NOMO-1 treated with DMSO at 0.1 percent for 48 hours (cell line): ENCODE measurements at regions not wholly inside any gene's neighbourhood (a gene's known extent, or its start where the extent isn't known, plus 50 kb on each side); places are given as distances from the start of the nearest gene placed in this dataset.

ENCODE experiments used
- DNase-seq: peaks from one replicate; lab custom pipeline; 2025; ENCODE audit not compliant: unreplicated experiment; lab: John Stamatoyannopoulos, UW

GRCh38 chr9:20291201-20291600 is 331.1 kb downstream of the MLLT3 start:
- no peak for DNase-seq

- no peak for DNase-seq
Measured at GRCh38 chr9:20290257-20290656, 332.0 kb downstream of the MLLT3 start.

GRCh38 chr9:20289423-20290010 is 332.8 kb downstream of the MLLT3 start:
- DNase-seq: no peak

GRCh38 chr9:20286969-20287368 is 335.3 kb downstream of the MLLT3 start:
- DNase-seq: no peak

- DNase-seq: no peak
Measured at GRCh38 chr9:20286154-20286700, 336.1 kb downstream of the MLLT3 start.

- DNase-seq: no peak
Measured at GRCh38 chr9:20284601-20285289, 337.6 kb downstream of the MLLT3 start.

GRCh38 chr9:20280330-20280729 is 342.0 kb downstream of the MLLT3 start:
- no peak for DNase-seq

- DNase-seq: no peak
Measured at GRCh38 chr9:20276762-20277161, 345.5 kb downstream of the MLLT3 start.

GRCh38 chr9:20271723-20272122 is 350.6 kb downstream of the MLLT3 start:
- DNase-seq: no peak

GRCh38 chr9:20271096-20271495 is 351.2 kb downstream of the MLLT3 start:
- DNase-seq: no peak

GRCh38 chr9:20270161-20270560 is 352.1 kb downstream of the MLLT3 start:
- no peak for DNase-seq

GRCh38 chr9:20269620-20270019 is 352.7 kb downstream of the MLLT3 start:
- DNase-seq: no peak

- no peak for DNase-seq
Measured at GRCh38 chr9:20264896-20265295, 357.4 kb downstream of the MLLT3 start.

- DNase-seq: no peak
Measured at GRCh38 chr9:20262611-20263010, 359.7 kb downstream of the MLLT3 start.

GRCh38 chr9:20256284-20256948 is 365.9 kb downstream of the MLLT3 start:
- DNase-seq: no peak

GRCh38 chr9:20255052-20255451 is 367.2 kb downstream of the MLLT3 start:
- DNase-seq: no peak

- DNase-seq: no peak
Measured at GRCh38 chr9:20253635-20254034, 368.7 kb downstream of the MLLT3 start.

GRCh38 chr9:20252778-20253177 is 369.5 kb downstream of the MLLT3 start:
- DNase-seq: no peak

GRCh38 chr9:20250791-20251190 is 371.5 kb downstream of the MLLT3 start:
- no peak for DNase-seq

GRCh38 chr9:20244271-20244670 is 378.0 kb downstream of the MLLT3 start:
- DNase-seq: no peak

- no peak for DNase-seq
Measured at GRCh38 chr9:20243841-20244240, 378.5 kb downstream of the MLLT3 start.

- DNase-seq: peak; percentile 78
Measured at GRCh38 chr9:20242510-20243189, 379.6 kb downstream of the MLLT3 start.
